ENCODE measurements at regions not wholly inside any gene's neighbourhood (a gene's known extent, or its start where the extent isn't known, plus 50 kb on each side); places are given as distances from the start of the nearest gene placed in this dataset.
A peak's percentile ranks its signal among the peaks of the same experiment; 100 is the strongest.

- no peak for DNase-seq (ENCODE audit: low read depth)
These were observed 226.8 kb downstream of the C6orf118 start for GRCh38 chr6:165082636-165083035.

- DNase-seq (ENCODE audit: low read depth) = no peak
These were observed 227.4 kb downstream of the C6orf118 start for GRCh38 chr6:165081944-165082532.

- no peak for DNase-seq (ENCODE audit: low read depth)
These were observed 231.5 kb downstream of the C6orf118 start for GRCh38 chr6:165077876-165078275.

GRCh38 chr6:165071906-165072305 is 237.5 kb downstream of the C6orf118 start:
- DNase-seq (ENCODE audit: low read depth) = no peak

GRCh38 chr6:165060720-165061119 is 248.7 kb downstream of the C6orf118 start:
- DNase-seq (ENCODE audit: low read depth) = no peak

GRCh38 chr6:165059032-165059431 is 250.4 kb downstream of the C6orf118 start:
- DNase-seq (ENCODE audit: low read depth) = no peak

GRCh38 chr6:165056292-165056691 is 253.1 kb downstream of the C6orf118 start:
- DNase-seq (ENCODE audit: low read depth) = no peak

GRCh38 chr6:165055231-165055630 is 254.2 kb downstream of the C6orf118 start:
- no peak for DNase-seq (ENCODE audit: low read depth)

- no peak for DNase-seq (ENCODE audit: low read depth)
These were observed 256.6 kb downstream of the C6orf118 start for GRCh38 chr6:165052561-165053480.

GRCh38 chr6:165049362-165049761 is 260.0 kb downstream of the C6orf118 start:
- DNase-seq (ENCODE audit: low read depth) = no peak

GRCh38 chr6:165047952-165048351 is 261.5 kb downstream of the C6orf118 start:
- DNase-seq (ENCODE audit: low read depth) = no peak

- DNase-seq (ENCODE audit: low read depth) = no peak
These were observed 263.8 kb downstream of the C6orf118 start for GRCh38 chr6:165045631-165046030.

- DNase-seq (ENCODE audit: low read depth) = no peak
These were observed 266.5 kb downstream of the C6orf118 start for GRCh38 chr6:165042912-165043311.

- DNase-seq (ENCODE audit: low read depth) = no peak
These were observed 269.0 kb downstream of the C6orf118 start for GRCh38 chr6:165040440-165040839.

- DNase-seq (ENCODE audit: low read depth) = no peak
These were observed 275.1 kb downstream of the C6orf118 start for GRCh38 chr6:165034271-165034741.

- DNase-seq (ENCODE audit: low read depth) = no peak
These were observed 277.9 kb downstream of the C6orf118 start for GRCh38 chr6:165031502-165031901.

GRCh38 chr6:165025040-165025439 is 284.4 kb downstream of the C6orf118 start:
- DNase-seq (ENCODE audit: low read depth) = no peak

- DNase-seq (ENCODE audit: low read depth) = no peak
These were observed 289.7 kb downstream of the C6orf118 start for GRCh38 chr6:165019681-165020080.

- DNase-seq (ENCODE audit: low read depth) = no peak
These were observed 293.7 kb downstream of the C6orf118 start for GRCh38 chr6:165015676-165016075.

GRCh38 chr6:165013701-165014100 is 295.7 kb downstream of the C6orf118 start:
- no peak for DNase-seq (ENCODE audit: low read depth)

GRCh38 chr6:165012183-165012582 is 297.2 kb downstream of the C6orf118 start:
- no peak for DNase-seq (ENCODE audit: low read depth)

- peak; percentile 43 for DNase-seq (ENCODE audit: low read depth)
These were observed 298.6 kb downstream of the C6orf118 start for GRCh38 chr6:165010556-165011535.
